ENCODE measurements at regions not wholly inside any gene's neighbourhood (a gene's known extent, or its start where the extent isn't known, plus 50 kb on each side); places are given as distances from the start of the nearest gene placed in this dataset.

DNA sequence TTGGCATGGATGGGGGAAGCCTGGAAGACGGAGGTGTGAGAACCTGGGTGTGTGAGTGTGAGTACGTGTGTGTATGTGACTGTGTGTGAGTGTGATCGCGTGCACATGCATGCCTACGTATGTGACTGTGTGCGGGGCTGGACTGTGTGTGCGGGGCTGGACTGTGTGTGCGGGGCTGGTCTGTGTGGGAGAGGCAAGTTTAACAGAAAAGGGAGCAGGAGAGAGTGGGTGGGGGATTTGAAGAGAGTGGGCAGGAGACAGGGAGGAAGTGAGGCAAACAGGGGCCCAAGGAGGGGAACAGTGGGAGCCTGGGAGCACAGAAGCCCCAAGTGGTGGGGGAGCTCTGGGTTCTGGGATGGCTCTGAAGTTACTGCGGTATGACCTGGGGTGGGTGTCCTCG, 103.7 kb upstream of the LHX5 start:
- H2AK5ac ChIP-seq (ENCODE audit: insufficient read length, low read length) = no peak overlapping the region
- H3K9ac ChIP-seq (ENCODE audit: extremely low read depth, insufficient read length, low read length) = no peak overlapping the region
- no peak overlapping the region for H3K4me2 ChIP-seq (ENCODE audit: insufficient read depth, insufficient read length, low read length)
- H3K79me2 ChIP-seq (ENCODE audit: insufficient read depth, low read length) = peaks cover 3% of the 10 kb centered on the region; the same call in 1 of the 2 replicates
- H3K23me2 ChIP-seq (ENCODE audit: insufficient read length, low read depth, low read length, poor library complexity, severe bottlenecking) = no peaks in the 10 kb centered on the region
- peaks cover 6 to 14% (median 8%) of the 10 kb centered on the region in 3 experiments; a peak in 6 of 7 replicates for H3K36me3 Mint-ChIP-seq (ENCODE audit: insufficient read depth in 1 of 3, low read depth in 3 of 3)
- H3K27ac ChIP-seq (ENCODE audit: insufficient read length, low read depth, low read length) = no peak overlapping the region
- H3K79me1 ChIP-seq (ENCODE audit: insufficient read depth, low read depth, low read length, poor library complexity, severe bottlenecking) = no peaks in the 10 kb centered on the region
- H3K18ac ChIP-seq (ENCODE audit: insufficient read length, low read depth, low read length) = no peak overlapping the region
- H4K20me1 ChIP-seq (ENCODE audit: control insufficient read depth, insufficient read depth, insufficient read length) = no peaks in the 10 kb centered on the region
- peaks cover 10 to 14% of the 10 kb centered on the region in 2 experiments for H3K9me3 Mint-ChIP-seq
- no peak overlapping the region for H2BK20ac ChIP-seq (ENCODE audit: low read depth, low read length, poor library complexity, severe bottlenecking)
- H2BK120ac ChIP-seq (ENCODE audit: low read depth, low read length, poor library complexity, severe bottlenecking) = no peak overlapping the region
- H3K4me1 Mint-ChIP-seq = peaks cover 20 to 29% of the 10 kb centered on the region in 2 experiments
- no peaks in the 10 kb centered on the region for H3K27me3 ChIP-seq (ENCODE audit: insufficient read depth, low read length)
- no peak overlapping the region for H2BK15ac ChIP-seq (ENCODE audit: low read depth, low read length)
- no peak overlapping the region for H3K56ac ChIP-seq (ENCODE audit: insufficient read length, low read depth, low read length)
- no peak overlapping the region for H4K5ac ChIP-seq (ENCODE audit: insufficient read length, low read depth, low read length)
- H3K9me3 ChIP-seq (ENCODE audit: control insufficient read depth, low read depth, low read length) = no peaks in the 10 kb centered on the region
- DNase-seq = no peak
- H3K4ac ChIP-seq (ENCODE audit: low read depth, low read length) = no peak overlapping the region
- no peak overlapping the region for H3K23ac ChIP-seq (ENCODE audit: insufficient read length, low read depth, low read length)
- H2AFZ ChIP-seq (ENCODE audit: low read length) = no peak overlapping the region
- no CpG with 5 or more reads among the region's 10 CpGs for WGBS (ENCODE audit: extremely low coverage, insufficient read length, low lambda C conversion rate)
- H3K4me1 ChIP-seq (ENCODE audit: insufficient read depth, low read length) = no peaks in the 10 kb centered on the region; the same call in 1 of the 2 replicates
- H3K27ac Mint-ChIP-seq = no peak overlapping the region; a peak in 1 of 7 replicates
- no peak overlapping the region for H3K14ac ChIP-seq (ENCODE audit: insufficient read depth, low read length)
- no peak overlapping the region for H2BK12ac ChIP-seq (ENCODE audit: insufficient read length, low read depth, low read length)
- H2BK5ac ChIP-seq (ENCODE audit: insufficient read length, low read length) = no peak overlapping the region
- H3K27me3 Mint-ChIP-seq (ENCODE audit: low read depth) = peaks cover 21% of the 10 kb centered on the region
- TF ChIP-seq, protein P1, sequence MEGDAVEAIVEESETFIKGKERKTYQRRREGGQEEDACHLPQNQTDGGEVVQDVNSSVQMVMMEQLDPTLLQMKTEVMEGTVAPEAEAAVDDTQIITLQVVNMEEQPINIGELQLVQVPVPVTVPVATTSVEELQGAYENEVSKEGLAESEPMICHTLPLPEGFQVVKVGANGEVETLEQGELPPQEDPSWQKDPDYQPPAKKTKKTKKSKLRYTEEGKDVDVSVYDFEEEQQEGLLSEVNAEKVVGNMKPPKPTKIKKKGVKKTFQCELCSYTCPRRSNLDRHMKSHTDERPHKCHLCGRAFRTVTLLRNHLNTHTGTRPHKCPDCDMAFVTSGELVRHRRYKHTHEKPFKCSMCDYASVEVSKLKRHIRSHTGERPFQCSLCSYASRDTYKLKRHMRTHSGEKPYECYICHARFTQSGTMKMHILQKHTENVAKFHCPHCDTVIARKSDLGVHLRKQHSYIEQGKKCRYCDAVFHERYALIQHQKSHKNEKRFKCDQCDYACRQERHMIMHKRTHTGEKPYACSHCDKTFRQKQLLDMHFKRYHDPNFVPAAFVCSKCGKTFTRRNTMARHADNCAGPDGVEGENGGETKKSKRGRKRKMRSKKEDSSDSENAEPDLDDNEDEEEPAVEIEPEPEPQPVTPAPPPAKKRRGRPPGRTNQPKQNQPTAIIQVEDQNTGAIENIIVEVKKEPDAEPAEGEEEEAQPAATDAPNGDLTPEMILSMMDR (conservative IDR thresholded peaks at IDR 0.05) = no peak
- no peak overlapping the region for H4K8ac ChIP-seq (replicated peaks; ENCODE audit: insufficient read length, low read depth, low read length)
- H3K4me3 Mint-ChIP-seq = no peak overlapping the region
- H4K91ac ChIP-seq (ENCODE audit: insufficient read length, low read depth, low read length) = no peak overlapping the region
- H3T11ph ChIP-seq (ENCODE audit: low read length) = no peak overlapping the region

Measured in H9 (cell line).